Left ventricle myocardium superior (tissue), 1 donor: ENCODE measurements at regions not wholly inside any gene's neighbourhood (a gene's known extent, or its start where the extent isn't known, plus 50 kb on each side); places are given as distances from the start of the nearest gene placed in this dataset.

Experiments used
- ATAC-seq: fragments of 200-7000 bp; cut with Tn5 transposase; one replicate; pipeline ENCODE4 v1.9.1; 2020; ENCODE audit warnings: mild to moderate bottlenecking, moderate library complexity
- DNase-seq: peaks from one replicate; pipeline ENCODE4 v3.0.0-alpha.2; 2020
- intact Hi-C: fragments of 100-400 bp; cut with micrococcal nuclease; formaldehyde crosslinking; loops from one replicate; pipeline ENCODE4 v1.11.0; 2022
- donor health status: DM: no; HTN: yes; CAD: no; lungs with severe emphysema.

DNA sequence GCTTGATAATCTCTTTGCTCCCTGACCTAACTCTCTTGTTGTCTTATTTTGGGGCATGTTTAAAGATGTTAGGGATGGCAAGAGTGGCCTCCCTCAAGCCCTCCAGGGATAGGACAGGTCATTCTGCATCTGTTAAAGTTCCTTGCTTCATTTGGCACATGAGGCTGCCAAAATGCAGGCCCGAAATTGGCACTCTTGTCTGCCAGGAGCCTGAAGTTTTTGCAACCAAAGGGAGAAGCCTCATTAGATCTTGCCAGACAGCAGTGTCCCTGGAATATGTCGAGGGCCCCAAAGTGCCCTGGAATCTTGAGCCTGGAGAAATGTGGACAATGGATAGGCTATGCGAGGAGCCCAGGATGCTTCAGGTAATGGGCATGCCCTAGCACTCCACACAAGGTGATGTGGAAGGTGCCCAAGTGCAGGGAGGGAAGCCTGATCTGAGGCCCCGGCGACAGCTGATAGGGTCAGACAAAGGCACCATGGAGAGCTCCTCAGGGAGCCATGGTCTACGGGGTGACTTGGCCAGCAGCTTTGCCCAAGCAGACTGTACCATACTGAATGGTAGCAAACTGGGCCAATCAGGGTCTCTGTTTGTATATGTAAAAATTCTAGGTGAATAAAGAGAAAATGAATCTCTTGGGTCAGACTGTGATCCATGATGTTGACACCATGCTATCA is 173.0 kb upstream of the WSCD2 start:
- intact Hi-C loops, result no loop called here

DNA sequence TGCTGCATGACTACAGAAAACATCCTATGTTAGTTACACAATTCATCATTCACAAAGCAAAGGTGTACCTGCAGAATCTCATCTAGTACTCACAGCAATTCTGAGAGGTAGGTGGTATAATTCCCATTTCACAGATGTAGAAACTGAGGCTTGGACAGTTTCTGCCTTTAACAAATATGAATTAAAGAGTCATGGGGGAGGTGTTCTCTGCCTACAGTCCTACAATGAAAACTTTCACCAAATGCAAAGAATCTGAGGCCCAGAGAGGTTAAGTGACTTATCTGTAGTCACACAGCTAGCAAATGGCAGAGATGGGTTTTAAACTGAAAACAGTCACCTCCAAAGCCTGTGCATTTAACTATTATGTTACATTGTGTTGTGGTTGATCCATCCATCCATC is 171.6 kb upstream of the WSCD2 start:
- no peak for ATAC-seq
- no peak for DNase-seq
- intact Hi-C loops, result no loop called here

More for the DNA sequence above, 173.0 kb upstream of the WSCD2 start:
- DNase-seq (no peak), ATAC-seq (no peak)

DNA sequence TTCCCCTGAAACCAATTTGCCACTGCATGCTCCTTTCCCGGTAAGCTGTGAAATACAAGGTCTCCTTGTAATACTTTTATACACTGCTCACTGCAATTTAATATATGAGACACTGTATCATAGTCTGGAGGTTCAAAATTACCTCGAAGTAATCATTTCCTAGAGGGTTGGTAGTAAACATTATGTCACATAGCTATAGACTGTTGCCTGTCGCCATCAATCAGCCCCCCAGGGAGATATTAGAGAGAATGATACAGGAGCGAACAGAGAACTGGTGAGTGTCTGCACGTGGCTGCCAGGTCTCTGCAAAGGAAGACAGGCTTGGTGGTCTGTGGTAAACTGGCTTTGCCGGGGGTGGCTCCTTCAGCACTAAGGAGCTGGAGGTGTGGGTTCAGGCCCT is 165.5 kb upstream of the WSCD2 start:
- no peak for ATAC-seq
- intact Hi-C loops, result no loop called here
- DNase-seq, result no peak

DNA sequence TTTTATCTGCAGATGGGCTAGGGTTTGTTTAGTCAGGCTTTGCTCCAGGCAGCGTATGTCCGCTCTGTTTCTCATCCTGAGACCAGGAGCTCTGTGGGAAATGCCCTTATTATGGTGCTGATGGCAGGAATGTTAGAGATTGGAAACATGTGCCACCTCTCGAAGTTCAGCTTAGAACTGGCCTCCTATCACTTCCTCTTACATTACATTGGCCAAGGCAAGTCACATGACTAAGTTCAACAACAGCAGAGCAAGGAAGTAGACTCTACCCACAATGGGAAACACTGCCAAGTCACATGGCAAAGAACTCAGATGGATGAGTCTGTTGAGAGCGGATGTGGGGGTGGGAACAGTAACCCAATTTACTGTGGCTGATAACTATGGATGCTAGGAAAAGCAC is 161.9 kb upstream of the WSCD2 start:
- DNase-seq, result no peak
- intact Hi-C loops, result no loop called here
- no peak for ATAC-seq

DNA sequence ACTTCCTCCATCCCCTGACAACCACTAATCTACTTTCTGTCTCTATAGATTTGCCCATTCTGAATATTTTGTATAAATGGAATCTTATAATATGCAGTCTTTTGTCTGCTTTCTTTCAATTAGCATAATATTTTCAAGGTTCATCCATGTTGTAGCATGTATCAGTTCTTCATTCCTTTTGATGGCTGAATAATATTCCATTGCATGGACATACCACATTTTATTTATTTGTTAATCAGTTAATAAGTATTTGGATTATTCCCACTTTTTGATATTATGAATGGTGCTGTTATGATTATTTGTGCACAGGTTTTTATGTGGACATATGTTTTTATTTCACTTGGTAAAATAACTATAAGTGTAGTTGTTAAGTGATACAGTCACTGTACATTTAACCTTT is 155.1 kb upstream of the WSCD2 start:
- intact Hi-C loops, result no loop called here
- no peak for ATAC-seq
- DNase-seq, result no peak

DNA sequence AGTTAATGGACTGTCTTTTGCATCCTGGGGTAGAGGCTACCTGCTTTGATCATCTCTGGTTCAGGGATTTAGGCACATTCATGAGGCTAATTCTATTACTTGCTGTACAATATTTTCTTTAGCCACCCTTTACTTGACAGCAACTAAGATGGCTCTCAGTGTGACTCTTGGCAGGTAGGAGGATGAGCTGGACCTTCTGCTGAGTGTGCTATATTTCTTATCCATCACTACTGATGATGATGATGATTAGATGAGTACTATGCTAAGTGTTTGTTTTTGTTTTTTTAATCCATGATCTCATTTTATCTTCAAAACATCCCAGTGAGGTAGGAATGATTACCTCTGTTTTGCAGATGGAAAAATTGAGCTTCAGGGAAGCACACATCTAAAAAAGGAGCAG is 152.8 kb upstream of the WSCD2 start:
- intact Hi-C loops, result no loop called here
- no peak for DNase-seq
- no peak for ATAC-seq

DNA sequence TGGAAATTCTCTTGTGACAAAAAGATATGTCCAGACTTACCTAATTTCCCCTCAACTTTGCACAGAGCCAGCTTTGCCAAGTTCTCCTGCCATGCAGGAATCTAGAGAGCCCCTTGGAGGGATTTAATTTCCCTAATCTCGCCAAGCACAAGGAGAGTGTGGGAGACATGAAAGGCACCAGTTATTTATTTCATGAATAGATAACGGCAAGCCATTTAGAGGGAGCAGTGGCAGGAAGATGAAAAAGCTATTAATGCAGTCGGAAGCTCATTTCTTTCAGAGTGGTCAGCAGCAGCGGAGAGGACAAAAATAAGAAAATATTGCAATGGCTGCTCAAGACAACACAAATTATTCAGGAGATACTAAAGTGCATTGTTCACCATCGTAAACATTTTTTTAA is 150.9 kb upstream of the WSCD2 start:
- intact Hi-C loops, result no loop called here
- DNase-seq, result no peak

DNA sequence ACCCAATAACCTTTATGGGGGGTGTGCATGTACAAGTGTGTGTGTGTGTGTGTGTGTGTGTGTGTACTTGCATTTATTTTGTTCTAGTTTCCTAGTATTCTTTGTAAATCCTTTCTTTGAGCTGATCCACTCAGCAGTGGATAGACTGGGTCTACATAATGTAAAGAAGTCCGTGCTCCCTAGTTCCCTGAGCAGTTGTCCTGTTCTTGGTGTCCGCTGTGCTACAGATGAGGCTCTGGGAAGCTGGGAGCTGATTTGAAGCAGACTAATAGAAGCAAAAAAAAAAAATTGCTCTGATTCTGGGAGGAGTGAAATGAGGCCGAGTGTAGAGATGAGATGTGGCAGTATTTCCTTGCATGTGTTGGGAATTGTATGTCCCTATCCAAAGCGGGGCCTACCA is 150.4 kb upstream of the WSCD2 start:
- no peak for ATAC-seq
- intact Hi-C loops, result no loop called here
- DNase-seq, result no peak

More for the DNA sequence above, 150.9 kb upstream of the WSCD2 start:
- no peak for ATAC-seq

DNA sequence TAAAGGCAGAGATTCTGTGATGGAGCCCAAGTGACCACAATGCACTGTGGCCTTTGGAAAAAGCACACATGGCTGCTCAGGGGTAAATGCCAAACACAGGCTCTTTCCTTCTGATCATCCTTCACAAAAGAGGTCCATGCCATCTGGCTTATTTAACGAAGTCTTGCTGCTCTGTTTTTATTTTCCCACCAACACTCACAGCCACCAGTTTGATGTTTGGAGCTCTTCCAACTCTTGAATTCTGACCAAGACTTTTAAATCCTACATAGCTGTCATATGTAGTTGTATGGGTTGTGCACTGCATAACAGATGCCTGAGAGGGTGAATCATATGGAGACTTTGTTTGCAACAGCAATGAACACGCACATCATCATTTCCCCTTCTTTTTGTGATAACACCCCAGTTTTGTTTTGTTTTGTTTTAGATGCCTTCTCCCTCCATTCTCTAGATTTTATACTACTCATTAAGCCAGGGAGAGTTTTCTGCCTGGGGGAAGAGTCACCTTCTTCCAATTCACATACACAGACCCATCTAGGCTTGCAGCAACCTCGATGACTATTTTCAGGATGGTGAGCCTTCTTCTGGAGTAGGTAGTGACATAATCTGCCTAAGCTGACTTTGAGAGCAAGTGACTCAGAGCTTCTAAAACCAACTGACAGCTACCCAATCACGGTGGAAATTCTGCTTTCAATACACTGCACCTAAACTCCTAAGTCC is 145.2 kb upstream of the WSCD2 start:
- no peak for ATAC-seq
- DNase-seq, result no peak
- intact Hi-C loops, result no loop called here

DNA sequence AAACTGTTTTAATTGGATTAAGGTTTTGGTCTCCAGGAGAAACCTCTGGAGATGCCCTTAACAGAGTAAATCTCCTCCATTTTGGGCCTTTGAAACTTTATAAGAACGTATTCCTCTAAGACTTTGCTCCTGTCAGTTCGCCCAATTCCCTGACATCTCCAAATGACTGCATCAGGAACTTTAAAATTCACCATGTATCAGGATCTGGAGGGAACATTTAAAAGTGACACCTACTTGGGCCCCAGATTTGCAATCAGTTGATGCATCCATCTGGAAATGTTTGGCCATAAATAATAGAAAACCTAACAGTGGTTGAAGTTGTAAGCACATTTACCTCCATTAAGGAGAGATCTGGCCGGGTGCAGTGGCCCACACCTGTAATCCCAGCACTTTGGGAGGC is 144.1 kb upstream of the WSCD2 start:
- ATAC-seq, result no peak
- DNase-seq, result no peak
- intact Hi-C loops, result no loop called here

DNA sequence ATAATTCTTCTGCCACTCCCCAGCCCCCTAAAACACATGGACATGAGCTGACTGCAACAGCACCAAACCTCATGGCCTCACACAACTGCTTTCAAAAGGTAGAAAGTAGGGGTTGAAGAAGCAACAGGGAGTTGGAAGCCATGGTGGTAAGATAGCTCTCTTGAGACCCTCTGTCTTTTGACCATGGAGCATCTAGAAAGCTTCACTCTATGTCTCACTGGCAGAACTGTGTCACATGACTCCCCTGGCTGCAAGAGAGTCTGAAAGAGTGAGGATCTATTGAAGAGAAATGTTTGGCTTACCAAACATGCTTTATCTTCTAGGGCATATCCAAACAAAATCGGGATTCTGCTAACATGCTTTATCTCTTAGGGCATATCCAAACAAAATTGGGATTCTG is 142.9 kb upstream of the WSCD2 start:
- ATAC-seq (no peak), DNase-seq (no peak)
- intact Hi-C loops, result no loop called here

DNA sequence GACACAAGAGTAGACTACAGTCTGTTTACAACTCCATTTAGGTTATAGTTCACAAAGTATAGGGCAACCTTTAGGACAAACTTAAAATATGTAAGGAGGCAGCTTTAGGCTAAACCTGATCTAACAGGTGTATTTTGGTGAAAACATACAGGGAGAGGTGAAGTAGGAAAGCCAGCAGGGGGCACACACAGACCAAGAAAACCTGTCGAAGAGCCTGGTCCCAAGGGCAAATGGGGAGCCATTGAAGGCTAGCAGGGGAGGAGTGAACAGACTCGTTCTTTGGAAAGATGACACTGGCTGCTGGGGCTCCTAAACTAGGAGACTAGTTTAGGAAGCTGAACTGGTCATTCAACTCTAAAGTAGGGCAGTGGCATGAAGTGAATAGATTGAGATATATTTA is 138.8 kb upstream of the WSCD2 start:
- intact Hi-C loops, result no loop called here
- DNase-seq, result peak; percentile 28
- ATAC-seq, result no peak

DNA sequence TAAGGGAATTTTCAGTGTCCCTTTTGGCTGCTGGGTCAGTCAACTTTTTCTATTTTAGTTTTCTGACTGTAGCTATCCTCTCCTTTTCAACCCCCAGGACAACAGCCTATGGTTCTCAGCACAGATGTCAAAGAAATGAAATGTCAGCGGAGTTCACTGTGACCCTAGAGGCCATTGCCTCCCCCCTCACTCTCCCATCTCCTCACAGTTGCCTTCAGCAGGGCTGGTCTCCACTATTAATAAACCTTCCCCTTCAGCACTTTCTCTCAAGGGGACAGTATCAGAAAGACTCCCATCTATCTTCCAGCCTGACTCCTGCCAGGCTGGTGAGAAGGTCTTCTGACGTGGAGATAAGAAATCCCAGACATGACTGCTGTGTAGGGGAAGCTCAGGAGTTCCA is 137.1 kb upstream of the WSCD2 start:
- intact Hi-C loops, result no loop called here
- ATAC-seq (no peak), DNase-seq (no peak)

DNA sequence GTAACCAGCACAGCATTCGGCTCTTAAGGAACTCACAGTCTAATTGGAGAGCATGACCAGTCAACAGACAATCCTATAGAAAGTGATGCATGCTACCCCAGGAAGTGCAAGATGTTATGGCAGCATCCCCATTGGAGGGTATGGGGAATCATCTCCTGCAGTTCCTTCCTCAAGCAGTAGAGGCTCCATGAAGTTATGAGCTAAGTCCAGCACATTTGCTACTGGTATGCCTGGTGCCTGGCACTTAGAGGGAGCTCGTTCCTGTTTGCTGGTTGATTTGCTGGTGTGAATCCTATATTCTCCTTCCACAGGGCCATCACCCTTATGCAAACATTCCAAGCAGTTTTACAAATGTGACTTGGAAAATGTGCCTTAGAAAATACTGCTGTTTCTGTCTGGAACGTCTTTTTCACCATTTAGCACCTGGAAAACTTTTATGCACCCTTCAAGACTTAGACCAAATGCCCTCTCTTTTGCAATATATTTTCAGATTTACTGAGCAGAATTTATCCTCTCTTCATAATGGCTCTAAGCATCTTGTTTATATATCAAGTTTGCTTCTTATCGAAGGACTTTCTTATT is 136.1 kb upstream of the WSCD2 start:
- no peak for DNase-seq
- intact Hi-C loops, result no loop called here
- no peak for ATAC-seq

DNA sequence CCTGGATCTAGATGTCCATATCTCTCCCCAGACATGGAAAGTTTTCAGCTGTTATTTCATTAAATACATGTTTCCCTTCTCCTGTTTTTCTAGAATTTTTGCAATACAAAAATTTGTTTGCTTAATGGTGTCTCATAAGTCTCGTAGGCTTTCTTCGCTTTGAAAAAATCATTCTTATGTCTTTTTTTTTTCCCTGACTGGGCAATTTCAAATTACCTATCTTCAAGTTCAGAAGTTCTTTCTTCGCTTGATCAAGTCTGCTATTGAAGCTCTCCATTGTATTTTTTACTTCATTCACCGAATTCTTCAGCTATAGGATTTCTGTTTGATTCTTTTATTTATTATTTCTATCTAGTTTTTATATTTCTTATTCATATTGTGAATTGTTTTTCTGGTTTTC is 130.2 kb upstream of the WSCD2 start:
- DNase-seq, result no peak
- no peak for ATAC-seq
- intact Hi-C loops, result no loop called here

DNA sequence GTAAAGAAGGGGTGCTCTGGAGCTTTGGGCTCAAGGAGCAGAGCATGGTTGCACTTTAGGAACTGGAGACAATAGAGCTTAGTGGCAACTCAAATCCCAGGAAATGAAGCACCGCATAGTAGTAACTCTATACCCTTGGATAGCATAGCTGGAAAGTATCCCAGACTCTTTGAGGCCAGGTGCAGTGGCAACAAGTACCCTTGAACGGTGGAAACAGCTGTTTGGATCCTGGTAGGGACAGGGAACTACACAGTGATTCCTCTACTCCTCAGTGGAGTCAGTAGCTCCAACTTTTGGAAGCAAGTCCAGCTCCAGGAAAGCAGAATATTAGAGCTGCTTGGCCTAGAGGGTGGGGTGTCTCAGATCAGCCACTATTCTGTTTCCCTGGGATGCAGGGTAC is 129.0 kb upstream of the WSCD2 start:
- DNase-seq, result no peak
- no peak for ATAC-seq
- intact Hi-C loops, result no loop called here

DNA sequence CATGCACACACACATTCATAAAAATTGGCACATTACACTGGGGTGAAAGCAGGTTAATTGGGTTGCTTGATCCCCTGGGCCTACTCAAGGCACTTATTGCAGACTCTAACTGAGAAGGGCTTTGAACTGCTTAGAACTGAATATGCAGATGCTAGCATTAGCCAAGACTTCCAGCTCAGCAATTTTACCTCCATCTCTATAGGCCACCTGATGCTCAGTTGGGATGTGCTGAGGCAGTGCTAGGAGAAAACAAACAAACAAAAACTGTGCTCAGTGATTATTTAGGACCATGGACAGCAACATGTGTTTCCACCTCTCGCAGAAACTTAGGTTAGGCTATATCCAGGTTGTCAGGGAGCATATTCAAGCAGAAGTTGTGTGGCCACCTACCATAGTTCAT is 124.8 kb upstream of the WSCD2 start:
- DNase-seq, result no peak
- intact Hi-C loops, result no loop called here

DNA sequence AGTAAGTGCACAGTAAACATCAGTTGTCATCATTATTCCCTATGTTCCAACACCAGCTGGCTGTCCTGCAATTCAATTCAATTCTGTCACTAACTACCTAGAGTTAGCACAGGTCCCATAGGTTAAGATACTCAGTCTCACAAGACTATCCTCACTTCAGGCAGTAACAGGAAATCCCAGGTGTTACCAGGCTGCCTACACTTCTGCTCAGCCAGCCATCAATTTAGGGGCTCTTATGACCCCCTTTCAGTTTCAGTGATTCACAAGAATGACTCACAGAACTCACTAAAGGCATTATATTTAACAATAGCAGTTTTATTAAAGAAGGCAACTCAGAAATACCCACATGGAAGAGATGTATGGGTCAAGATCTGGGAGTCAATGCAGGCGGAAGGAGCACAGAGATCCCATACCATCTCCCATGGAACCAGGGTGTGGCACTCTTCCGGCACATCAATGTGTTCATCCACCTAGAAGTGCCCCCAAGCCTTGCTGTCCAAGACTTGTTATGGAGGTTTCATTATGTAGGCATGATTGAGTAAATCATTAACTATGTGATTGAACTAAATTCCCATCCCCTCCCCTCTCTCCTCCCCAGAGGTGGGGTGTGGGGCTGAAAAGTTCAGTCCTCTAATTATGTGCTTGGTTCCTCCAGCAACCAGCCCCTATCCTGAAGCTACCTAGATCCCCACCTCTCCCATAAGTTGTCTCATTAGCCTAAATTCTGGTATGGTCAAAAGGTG is 120.8 kb upstream of the WSCD2 start:
- DNase-seq (no peak), ATAC-seq (no peak)
- intact Hi-C loops, result no loop called here

More for the DNA sequence above, 124.8 kb upstream of the WSCD2 start:
- no peak for ATAC-seq

DNA sequence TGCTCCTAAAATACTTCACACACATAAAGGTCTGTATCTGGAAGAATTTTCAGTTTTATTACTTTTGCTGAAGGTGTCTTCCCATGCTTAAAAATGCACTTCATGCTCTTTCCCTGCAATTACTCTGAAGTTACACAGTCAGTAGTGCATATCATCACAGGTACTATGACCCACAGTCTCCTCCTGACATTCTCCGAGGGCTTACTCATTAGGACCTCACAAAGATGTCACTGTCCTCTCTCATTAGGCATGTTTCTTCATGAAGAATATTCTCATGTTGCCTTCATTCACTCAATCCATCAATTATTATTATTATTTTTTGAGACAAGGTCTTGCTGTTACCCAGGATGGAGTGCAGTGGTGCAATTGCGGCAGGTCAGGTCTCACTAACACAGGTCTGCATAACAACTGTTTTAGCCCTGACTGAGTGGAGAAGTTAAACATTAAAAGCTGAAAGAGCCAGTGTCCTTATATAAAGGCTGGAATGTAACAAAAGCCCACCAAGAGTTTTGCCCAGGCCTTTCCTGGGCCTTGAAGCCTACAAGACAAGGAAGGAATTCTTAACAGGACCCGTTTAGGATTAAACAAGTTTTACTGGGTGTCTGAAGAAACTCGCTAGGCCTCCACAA is 119.5 kb upstream of the WSCD2 start:
- intact Hi-C loops, result no loop called here
- no peak for ATAC-seq
- no peak for DNase-seq

DNA sequence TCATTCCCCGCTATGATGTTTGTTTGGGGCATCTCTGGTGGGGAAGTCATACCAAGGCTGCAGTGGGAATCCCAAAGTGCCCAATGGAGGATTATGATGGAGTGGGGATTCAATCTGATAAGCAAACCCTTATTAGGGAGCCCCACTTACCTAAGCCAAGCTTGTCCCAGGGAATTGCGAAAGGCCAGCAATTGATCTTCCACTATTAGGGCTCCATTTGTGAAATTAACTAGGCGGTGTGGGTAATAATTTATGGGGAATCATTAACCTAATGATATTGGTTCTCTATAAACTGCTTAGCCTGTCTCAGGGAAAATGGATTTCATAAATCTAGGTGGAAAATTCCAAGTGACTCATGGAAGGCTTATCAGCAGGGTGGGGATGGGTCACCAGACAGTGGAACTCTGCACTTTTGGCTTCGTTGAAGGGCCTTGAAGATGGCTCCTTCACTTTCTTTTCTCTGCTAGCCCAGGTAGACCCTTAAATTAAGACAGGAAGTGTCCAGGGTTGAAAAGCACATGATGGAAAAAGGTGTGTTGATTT is 113.0 kb upstream of the WSCD2 start:
- ATAC-seq (no peak), DNase-seq (no peak)
- intact Hi-C loops, result no loop called here
